Fibroblast of lung (primary cell): ENCODE measurements at regions not wholly inside any gene's neighbourhood (a gene's known extent, or its start where the extent isn't known, plus 50 kb on each side); places are given as distances from the start of the nearest gene placed in this dataset.

Experiments
- EZH2 ChIP-seq: IDR thresholded peaks from 2 replicates; pipeline ENCODE4 v1.5.1; 2012; ENCODE audit warnings: low read length, control low read depth, mild to moderate bottlenecking; ENCODE audit errors: missing control alignments
- TF ChIP-seq, protein P1 (sequence below), 2 donors: IDR thresholded peaks in 1 of 2; conservative IDR thresholded peaks in 1 of 2; 1 replicate in 1 of 2; 2 replicates in 1 of 2; pipeline ENCODE4 v1.5.1; 2011 to 2012; ENCODE audit warnings: low read length in 2 of 2, control low read depth in 1 of 2, inconsistent platforms in 1 of 2, low read depth in 1 of 2, mild to moderate bottlenecking in 1 of 2

- TF ChIP-seq, protein P1, sequence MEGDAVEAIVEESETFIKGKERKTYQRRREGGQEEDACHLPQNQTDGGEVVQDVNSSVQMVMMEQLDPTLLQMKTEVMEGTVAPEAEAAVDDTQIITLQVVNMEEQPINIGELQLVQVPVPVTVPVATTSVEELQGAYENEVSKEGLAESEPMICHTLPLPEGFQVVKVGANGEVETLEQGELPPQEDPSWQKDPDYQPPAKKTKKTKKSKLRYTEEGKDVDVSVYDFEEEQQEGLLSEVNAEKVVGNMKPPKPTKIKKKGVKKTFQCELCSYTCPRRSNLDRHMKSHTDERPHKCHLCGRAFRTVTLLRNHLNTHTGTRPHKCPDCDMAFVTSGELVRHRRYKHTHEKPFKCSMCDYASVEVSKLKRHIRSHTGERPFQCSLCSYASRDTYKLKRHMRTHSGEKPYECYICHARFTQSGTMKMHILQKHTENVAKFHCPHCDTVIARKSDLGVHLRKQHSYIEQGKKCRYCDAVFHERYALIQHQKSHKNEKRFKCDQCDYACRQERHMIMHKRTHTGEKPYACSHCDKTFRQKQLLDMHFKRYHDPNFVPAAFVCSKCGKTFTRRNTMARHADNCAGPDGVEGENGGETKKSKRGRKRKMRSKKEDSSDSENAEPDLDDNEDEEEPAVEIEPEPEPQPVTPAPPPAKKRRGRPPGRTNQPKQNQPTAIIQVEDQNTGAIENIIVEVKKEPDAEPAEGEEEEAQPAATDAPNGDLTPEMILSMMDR (conservative IDR thresholded peaks at IDR 0.05 in 1 of 2, IDR thresholded peaks at IDR 0.05 in 1 of 2; ENCODE audit: low read depth in 1 of 2, low read length in 2 of 2) = no peak
- TF ChIP-seq EZH2 = no peak
Observed at GRCh38 chr7:106561151-106561550, 99.8 kb downstream of the CCDC71L start.
